ENCODE measurements at regions not wholly inside any gene's neighbourhood (a gene's known extent, or its start where the extent isn't known, plus 50 kb on each side); places are given as distances from the start of the nearest gene placed in this dataset.

GRCh38 chr11:113551645-113552044 lies 76.4 kb upstream of the DRD2 start:
- no peak for TF ChIP-seq CTCF (conservative IDR thresholded peaks at IDR 0.05; ENCODE audit: low read length)
- no peak for DNase-seq (ENCODE audit: low read depth)
- H3K4me3 ChIP-seq (ENCODE audit: low read length) = no peak overlapping the region

GRCh38 chr11:113549611-113550578 lies 74.7 kb upstream of the DRD2 start:
- DNase-seq (ENCODE audit: low read depth) = peak; percentile 13
- no peak overlapping the region for H3K4me3 ChIP-seq (ENCODE audit: low read length)
- no peak for TF ChIP-seq CTCF (conservative IDR thresholded peaks at IDR 0.05; ENCODE audit: low read length)

GRCh38 chr11:113549061-113549460 lies 73.9 kb upstream of the DRD2 start:
- DNase-seq (ENCODE audit: low read depth) = no peak
- no peak overlapping the region for H3K4me3 ChIP-seq (ENCODE audit: low read length)
- no peak for TF ChIP-seq CTCF (conservative IDR thresholded peaks at IDR 0.05; ENCODE audit: low read length)

GRCh38 chr11:113547739-113548138 lies 72.5 kb upstream of the DRD2 start:
- H3K4me3 ChIP-seq (ENCODE audit: low read length) = no peak overlapping the region
- TF ChIP-seq CTCF (conservative IDR thresholded peaks at IDR 0.05; ENCODE audit: low read length) = no peak
- no peak for DNase-seq (ENCODE audit: low read depth)

- no peak overlapping the region for H3K4me3 ChIP-seq (ENCODE audit: low read length)
- DNase-seq (ENCODE audit: low read depth) = peak; percentile 40
- no peak for TF ChIP-seq CTCF (conservative IDR thresholded peaks at IDR 0.05; ENCODE audit: low read length)
Observed at GRCh38 chr11:113546757-113547507, 71.7 kb upstream of the DRD2 start.

- H3K4me3 ChIP-seq (ENCODE audit: low read length) = no peak overlapping the region
- no peak for TF ChIP-seq CTCF (conservative IDR thresholded peaks at IDR 0.05; ENCODE audit: low read length)
- no peak for DNase-seq (ENCODE audit: low read depth)
Observed at GRCh38 chr11:113542420-113542819, 67.2 kb upstream of the DRD2 start.

All from AG10803 (cell line).